Activated naive CD4-positive, alpha-beta T cell treated with anti-CD3 and anti-CD28 coated beads, Interleukin-2, amount 10 ng/mL, durations not matched to agents 7 days and 5 days (primary cell): ENCODE measurements at regions not wholly inside any gene's neighbourhood (a gene's known extent, or its start where the extent isn't known, plus 50 kb on each side); places are given as distances from the start of the nearest gene placed in this dataset.

Source experiments
- CTCF ChIA-PET: fragments of 350-600 bp; sonication (Branson Sonifier 250); formaldehyde crosslinking; loops from one replicate; lab custom pipeline; 2021; ENCODE audit warnings: antibody characterized with exemption; lab: Charles Lee
- DNase-seq: peaks from one replicate; pipeline ENCODE4 v3.0.0-alpha.2; 2020
- H3K27ac Mint-ChIP-seq: one replicate; pipeline ENCODE4 v1.8.0; 2021; ENCODE audit warnings: mild to moderate bottlenecking, moderate library complexity, mixed read lengths
- H3K27me3 Mint-ChIP-seq: one replicate; pipeline ENCODE4 v1.8.0; 2021; ENCODE audit warnings: mild to moderate bottlenecking, mixed read lengths
- H3K36me3 Mint-ChIP-seq: one replicate; pipeline ENCODE4 v1.8.0; 2021; ENCODE audit warnings: mixed read lengths
- H3K4me1 Mint-ChIP-seq: one replicate; pipeline ENCODE4 v1.8.0; 2021; ENCODE audit warnings: mixed read lengths
- H3K4me3 Mint-ChIP-seq: one replicate; pipeline ENCODE4 v1.8.0; 2021; ENCODE audit warnings: mild to moderate bottlenecking, moderate library complexity, mixed read lengths
- H3K9me3 Mint-ChIP-seq: one replicate; pipeline ENCODE4 v1.8.0; 2021; ENCODE audit warnings: mixed read lengths

GRCh38 chr1:96482616-96483015 lies 239.0 kb upstream of the PTBP2 start:
- Mint-ChIP-seq H3K9me3 (peaks cover 3% of the 10 kb centered on the region), H3K4me1 (no peaks in the 10 kb centered on the region), H3K36me3 (no peaks in the 10 kb centered on the region), H3K4me3 (no peak overlapping the region), H3K27me3 (no peaks in the 10 kb centered on the region), H3K27ac (no peak overlapping the region)
- CTCF ChIA-PET: no interaction called here
- DNase-seq: no peak

GRCh38 chr1:96487394-96487793 lies 234.2 kb upstream of the PTBP2 start:
- Mint-ChIP-seq H3K27me3 (no peaks in the 10 kb centered on the region), H3K27ac (no peak overlapping the region), H3K4me3 (no peak overlapping the region), H3K36me3 (no peaks in the 10 kb centered on the region), H3K9me3 (no peaks in the 10 kb centered on the region), H3K4me1 (no peaks in the 10 kb centered on the region)
- CTCF ChIA-PET: interaction anchor here (0.6 kb wide), 1 partner anchor 649 kb away, joined by 3 read pairs; no protein-coding TSS in a partner anchor
- no peak for DNase-seq

- DNase-seq: no peak
- no peak overlapping the region for H3K4me3 Mint-ChIP-seq
- H3K27ac Mint-ChIP-seq: no peak overlapping the region
- H3K9me3 Mint-ChIP-seq: no peaks in the 10 kb centered on the region
- no peaks in the 10 kb centered on the region for H3K36me3 Mint-ChIP-seq
- CTCF ChIA-PET: interaction anchor here (0.6 kb wide), 1 partner anchor 650 kb away, joined by 3 read pairs; no protein-coding TSS in a partner anchor
- H3K4me1 Mint-ChIP-seq: no peaks in the 10 kb centered on the region
- no peaks in the 10 kb centered on the region for H3K27me3 Mint-ChIP-seq
These were observed 233.6 kb upstream of the PTBP2 start for GRCh38 chr1:96487971-96488370.

- CTCF ChIA-PET: no interaction called here
- no peaks in the 10 kb centered on the region for H3K27me3 Mint-ChIP-seq
- no peak for DNase-seq
- H3K27ac Mint-ChIP-seq: no peak overlapping the region
- H3K9me3 Mint-ChIP-seq: no peaks in the 10 kb centered on the region
- H3K4me1 Mint-ChIP-seq: no peaks in the 10 kb centered on the region
- H3K36me3 Mint-ChIP-seq: no peaks in the 10 kb centered on the region
- H3K4me3 Mint-ChIP-seq: no peak overlapping the region
These were observed 232.8 kb upstream of the PTBP2 start for GRCh38 chr1:96488777-96489176.

GRCh38 chr1:96492236-96492635 lies 229.3 kb upstream of the PTBP2 start:
- DNase-seq: no peak
- Mint-ChIP-seq H3K27me3 (no peaks in the 10 kb centered on the region), H3K4me1 (no peaks in the 10 kb centered on the region), H3K27ac (no peak overlapping the region), H3K4me3 (no peak overlapping the region), H3K9me3 (no peaks in the 10 kb centered on the region), H3K36me3 (no peaks in the 10 kb centered on the region)
- CTCF ChIA-PET: no interaction called here

GRCh38 chr1:96498744-96499340 lies 222.7 kb upstream of the PTBP2 start:
- H3K27me3 Mint-ChIP-seq: no peaks in the 10 kb centered on the region
- CTCF ChIA-PET: no interaction called here
- no peaks in the 10 kb centered on the region for H3K36me3 Mint-ChIP-seq
- no peaks in the 10 kb centered on the region for H3K4me1 Mint-ChIP-seq
- DNase-seq: no peak
- H3K27ac Mint-ChIP-seq: no peak overlapping the region
- no peak overlapping the region for H3K4me3 Mint-ChIP-seq
- H3K9me3 Mint-ChIP-seq: no peaks in the 10 kb centered on the region

GRCh38 chr1:96508233-96508632 lies 213.4 kb upstream of the PTBP2 start:
- CTCF ChIA-PET: interaction anchor here (0.6 kb wide), 1 partner anchor 88 kb away, joined by 3 read pairs; no protein-coding TSS in a partner anchor
- DNase-seq: no peak
- Mint-ChIP-seq H3K4me1 (no peaks in the 10 kb centered on the region), H3K4me3 (no peak overlapping the region), H3K27ac (no peak overlapping the region), H3K9me3 (no peaks in the 10 kb centered on the region), H3K27me3 (peaks cover 5% of the 10 kb centered on the region), H3K36me3 (no peaks in the 10 kb centered on the region)

- H3K4me3 Mint-ChIP-seq: no peak overlapping the region
- H3K4me1 Mint-ChIP-seq: no peaks in the 10 kb centered on the region
- no peak for DNase-seq
- CTCF ChIA-PET: no interaction called here
- no peak overlapping the region for H3K27ac Mint-ChIP-seq
- H3K36me3 Mint-ChIP-seq: no peaks in the 10 kb centered on the region
- H3K27me3 Mint-ChIP-seq: peaks cover 5% of the 10 kb centered on the region
- H3K9me3 Mint-ChIP-seq: no peaks in the 10 kb centered on the region
These were observed 212.2 kb upstream of the PTBP2 start for GRCh38 chr1:96509339-96509738.

GRCh38 chr1:96509951-96510350 lies 211.6 kb upstream of the PTBP2 start:
- H3K36me3 Mint-ChIP-seq: no peaks in the 10 kb centered on the region
- CTCF ChIA-PET: no interaction called here
- H3K9me3 Mint-ChIP-seq: no peaks in the 10 kb centered on the region
- H3K27me3 Mint-ChIP-seq: peaks cover 5% of the 10 kb centered on the region
- no peak overlapping the region for H3K27ac Mint-ChIP-seq
- H3K4me3 Mint-ChIP-seq: no peak overlapping the region
- H3K4me1 Mint-ChIP-seq: no peaks in the 10 kb centered on the region
- no peak for DNase-seq

- no peak overlapping the region for H3K4me3 Mint-ChIP-seq
- CTCF ChIA-PET: no interaction called here
- no peaks in the 10 kb centered on the region for H3K9me3 Mint-ChIP-seq
- H3K27ac Mint-ChIP-seq: no peak overlapping the region
- peaks cover 5% of the 10 kb centered on the region for H3K27me3 Mint-ChIP-seq
- no peak for DNase-seq
- no peaks in the 10 kb centered on the region for H3K36me3 Mint-ChIP-seq
- H3K4me1 Mint-ChIP-seq: no peaks in the 10 kb centered on the region
These were observed 211.2 kb upstream of the PTBP2 start for GRCh38 chr1:96510391-96510790.

GRCh38 chr1:96510911-96511310 lies 210.7 kb upstream of the PTBP2 start:
- H3K4me1 Mint-ChIP-seq: no peaks in the 10 kb centered on the region
- no peaks in the 10 kb centered on the region for H3K9me3 Mint-ChIP-seq
- H3K27ac Mint-ChIP-seq: no peak overlapping the region
- peaks cover 5% of the 10 kb centered on the region for H3K27me3 Mint-ChIP-seq
- CTCF ChIA-PET: no interaction called here
- DNase-seq: no peak
- H3K36me3 Mint-ChIP-seq: no peaks in the 10 kb centered on the region
- H3K4me3 Mint-ChIP-seq: no peak overlapping the region

- peaks cover 5% of the 10 kb centered on the region for H3K27me3 Mint-ChIP-seq
- no peak overlapping the region for H3K27ac Mint-ChIP-seq
- H3K36me3 Mint-ChIP-seq: no peaks in the 10 kb centered on the region
- DNase-seq: no peak
- CTCF ChIA-PET: no interaction called here
- no peaks in the 10 kb centered on the region for H3K4me1 Mint-ChIP-seq
- no peaks in the 10 kb centered on the region for H3K9me3 Mint-ChIP-seq
- H3K4me3 Mint-ChIP-seq: no peak overlapping the region
These were observed 208.4 kb upstream of the PTBP2 start for GRCh38 chr1:96513136-96513535.

GRCh38 chr1:96515430-96515829 lies 206.2 kb upstream of the PTBP2 start:
- peaks cover under 1% of the 10 kb centered on the region for H3K9me3 Mint-ChIP-seq
- no peak overlapping the region for H3K27ac Mint-ChIP-seq
- no peak for DNase-seq
- H3K36me3 Mint-ChIP-seq: no peaks in the 10 kb centered on the region
- H3K4me1 Mint-ChIP-seq: no peaks in the 10 kb centered on the region
- CTCF ChIA-PET: no interaction called here
- peaks cover under 1% of the 10 kb centered on the region for H3K27me3 Mint-ChIP-seq
- no peak overlapping the region for H3K4me3 Mint-ChIP-seq

GRCh38 chr1:96515925-96516324 lies 205.7 kb upstream of the PTBP2 start:
- peaks cover 3% of the 10 kb centered on the region for H3K9me3 Mint-ChIP-seq
- H3K36me3 Mint-ChIP-seq: no peaks in the 10 kb centered on the region
- H3K4me3 Mint-ChIP-seq: no peak overlapping the region
- H3K27me3 Mint-ChIP-seq: peaks cover 4% of the 10 kb centered on the region
- no peaks in the 10 kb centered on the region for H3K4me1 Mint-ChIP-seq
- CTCF ChIA-PET: no interaction called here
- no peak overlapping the region for H3K27ac Mint-ChIP-seq
- no peak for DNase-seq

- peaks cover 4% of the 10 kb centered on the region for H3K27me3 Mint-ChIP-seq
These were observed 201.6 kb upstream of the PTBP2 start for GRCh38 chr1:96519851-96520578.

More at GRCh38 chr1:96519851-96520578, 201.6 kb upstream of the PTBP2 start:
- H3K4me1 Mint-ChIP-seq: no peaks in the 10 kb centered on the region
- H3K4me3 Mint-ChIP-seq: no peak overlapping the region
- H3K36me3 Mint-ChIP-seq: no peaks in the 10 kb centered on the region
- H3K9me3 Mint-ChIP-seq: peaks cover 3% of the 10 kb centered on the region
- H3K27ac Mint-ChIP-seq: no peak overlapping the region
- no peak for DNase-seq
- CTCF ChIA-PET: no interaction called here
